GM18861 (cell line): ENCODE measurements at regions not wholly inside any gene's neighbourhood (a gene's known extent, or its start where the extent isn't known, plus 50 kb on each side); places are given as distances from the start of the nearest gene placed in this dataset.
"Not testable (repeated sequence)": the region's sequence is repeated elsewhere in the genome, so short reads cannot be mapped to it uniquely, and the experiment has no call there.

Experiments used
- ATAC-seq: cut with Tn5 transposase; IDR thresholded peaks from one replicate; pipeline ENCODE4 v1.9.1; 2021; ENCODE audit not compliant: unreplicated experiment

DNA sequence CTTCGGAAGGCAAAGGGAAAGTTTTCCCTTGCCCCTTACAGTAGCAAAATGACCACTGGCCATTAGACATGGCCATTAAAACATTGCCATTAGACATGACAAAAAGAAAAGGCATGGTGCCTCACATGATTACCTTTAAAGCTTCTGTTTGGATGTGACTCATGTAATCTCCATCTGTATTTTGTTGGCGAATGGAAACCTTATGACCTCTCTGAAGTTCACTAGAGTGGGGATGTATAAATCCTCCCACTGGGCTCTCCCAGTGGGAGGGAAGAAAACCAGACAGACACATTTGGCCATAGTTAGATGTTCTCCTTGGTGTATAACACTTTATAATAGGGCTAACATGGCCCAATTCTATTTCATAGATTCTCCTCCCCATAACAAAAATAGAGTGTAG lies 152.6 kb downstream of the MAGEB17 start:
- ATAC-seq: no peak

DNA sequence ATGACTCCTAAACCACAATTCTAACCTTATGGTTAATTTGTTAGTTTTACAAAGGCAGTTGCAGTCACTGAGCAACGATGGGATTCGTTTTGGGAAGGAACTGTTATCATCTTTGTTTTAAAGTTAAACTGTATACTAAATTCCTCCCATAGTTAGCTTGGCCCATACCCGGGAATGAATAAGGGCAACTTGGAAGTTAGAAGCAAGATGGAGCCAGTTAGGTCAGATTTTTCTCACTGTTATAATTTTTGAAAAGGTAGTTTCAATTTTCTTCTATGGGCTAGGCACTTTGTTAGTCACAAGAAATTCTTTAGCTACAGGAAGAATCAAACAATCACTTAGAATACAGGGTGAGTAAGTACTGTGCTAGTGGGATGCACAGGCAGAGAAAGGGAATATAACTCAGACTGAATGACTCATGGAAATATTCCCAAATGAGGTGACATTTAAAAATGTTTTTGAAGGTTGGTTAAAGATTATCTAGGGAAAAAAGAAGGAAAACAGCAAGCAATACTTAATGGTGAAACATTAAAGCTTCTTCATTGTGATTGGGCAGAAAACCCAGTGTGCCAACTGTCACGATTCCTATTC lies 153.6 kb downstream of the MAGEB17 start:
- ATAC-seq: no peak

- ATAC-seq: no peak
Measured at GRCh38 chrX:16333453-16333852, 166.2 kb downstream of the MAGEB17 start.

GRCh38 chrX:16335181-16335580 lies 167.9 kb downstream of the MAGEB17 start:
- ATAC-seq: no peak

DNA sequence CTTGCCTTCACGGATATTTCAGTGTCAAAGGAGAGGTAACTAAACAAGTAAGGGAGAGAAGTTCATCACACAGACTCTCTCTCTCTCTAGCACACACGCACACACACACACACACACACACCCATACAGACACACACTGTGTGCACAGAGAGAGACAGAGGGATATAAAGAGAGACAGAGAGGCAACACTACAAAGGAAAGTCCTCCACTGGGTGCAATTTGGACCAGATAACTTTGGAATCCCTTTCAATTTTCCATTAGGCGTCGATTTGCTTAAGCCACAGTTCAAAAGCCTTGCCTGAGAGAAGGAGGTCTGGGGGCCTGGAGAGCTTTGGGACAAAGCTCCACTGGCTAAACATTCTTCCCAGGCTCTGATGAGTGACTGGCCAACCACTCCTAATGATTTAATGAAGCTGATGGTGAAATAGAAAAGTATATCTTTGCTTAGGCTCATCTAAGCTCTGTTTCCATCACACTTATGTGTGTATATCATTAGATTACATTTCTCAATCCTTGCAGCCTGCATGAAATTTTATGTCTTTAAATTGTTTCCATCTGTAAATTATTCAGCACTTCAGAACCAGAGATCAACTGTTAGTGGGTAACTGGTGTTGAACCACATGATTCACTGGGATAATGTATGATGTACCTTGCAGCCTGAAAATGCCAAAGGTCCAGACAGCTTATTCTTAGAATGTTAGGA lies 180.8 kb downstream of the MAGEB17 start:
- no peak for ATAC-seq

- no peak for ATAC-seq
Measured at GRCh38 chrX:16357902-16358301, 190.6 kb downstream of the MAGEB17 start.

DNA sequence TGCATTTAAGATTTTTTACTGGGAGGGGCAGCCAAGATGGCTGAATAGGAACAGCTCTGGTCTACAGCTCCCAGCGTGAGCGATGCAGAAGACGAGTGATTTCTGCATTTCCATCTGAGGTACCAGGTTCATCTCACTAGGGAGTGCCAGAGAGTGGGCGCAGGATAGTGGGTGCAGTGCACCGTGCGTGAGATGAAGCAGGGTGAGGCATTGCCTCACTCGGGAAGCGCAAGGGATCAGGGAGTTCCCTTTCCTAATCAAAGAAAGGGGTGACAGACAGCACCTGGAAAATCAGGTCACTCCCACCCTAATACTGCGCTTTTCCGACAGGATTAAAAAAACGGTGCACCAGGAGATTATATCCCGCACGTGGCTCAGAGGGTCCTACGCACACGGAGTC lies 192.8 kb downstream of the MAGEB17 start:
- ATAC-seq: not testable (repeated sequence)

DNA sequence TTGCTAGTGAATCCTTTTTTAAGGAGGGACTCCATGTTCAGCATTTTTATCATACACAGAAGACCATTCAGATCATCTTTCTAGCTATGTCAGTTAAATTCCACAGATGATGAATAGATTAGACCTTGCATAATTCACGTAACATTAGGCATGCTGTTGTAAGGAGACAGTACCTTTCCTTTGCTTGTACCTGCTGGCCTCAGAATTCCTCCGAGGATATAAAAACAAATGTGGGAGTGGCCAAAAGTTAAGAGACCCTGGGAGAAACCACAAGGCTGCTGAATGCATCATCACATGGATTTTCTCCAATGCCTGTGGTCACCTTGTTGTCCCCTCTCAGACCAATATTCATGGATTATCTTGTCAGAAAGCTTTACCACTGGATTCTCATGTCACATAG lies 201.4 kb downstream of the MAGEB17 start:
- no peak for ATAC-seq

DNA sequence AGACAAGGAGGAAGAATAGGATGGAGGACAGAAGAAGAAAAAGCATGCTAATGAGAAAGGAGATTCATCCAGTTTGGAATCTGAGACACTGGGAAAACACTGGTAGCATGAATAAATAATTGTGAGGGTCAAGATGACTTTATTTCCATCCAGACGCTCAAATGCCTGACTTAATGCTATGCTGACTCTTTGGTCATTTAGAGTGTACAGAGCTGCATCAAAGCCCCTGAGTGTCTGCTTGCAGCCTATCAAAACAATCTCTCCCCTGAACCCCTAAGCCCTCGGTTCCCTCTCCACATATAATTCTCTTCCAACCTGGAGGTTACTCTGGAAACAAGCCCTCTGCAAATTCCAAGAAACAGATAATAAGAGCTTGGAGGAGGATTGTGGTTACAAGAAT lies 208.8 kb downstream of the MAGEB17 start:
- no peak for ATAC-seq

DNA sequence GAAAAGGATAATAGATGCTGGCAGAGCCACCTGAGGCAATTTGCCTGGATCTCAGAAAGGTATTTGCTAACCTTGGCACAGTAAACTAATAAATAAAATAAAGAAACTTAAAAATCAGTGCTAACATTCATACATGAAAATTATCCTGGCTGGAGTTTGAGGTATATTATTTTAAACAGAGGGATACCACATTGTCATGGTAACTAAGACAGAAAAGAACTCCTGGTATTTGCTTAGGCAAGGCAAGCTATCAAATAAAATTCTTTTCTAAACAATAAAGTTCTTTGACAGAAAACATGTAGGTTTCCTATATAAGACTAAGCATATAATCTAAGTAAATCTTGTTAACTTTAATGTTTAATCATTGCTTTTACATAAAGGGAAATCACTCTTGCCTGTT lies 218.8 kb downstream of the MAGEB17 start:
- ATAC-seq: no peak

DNA sequence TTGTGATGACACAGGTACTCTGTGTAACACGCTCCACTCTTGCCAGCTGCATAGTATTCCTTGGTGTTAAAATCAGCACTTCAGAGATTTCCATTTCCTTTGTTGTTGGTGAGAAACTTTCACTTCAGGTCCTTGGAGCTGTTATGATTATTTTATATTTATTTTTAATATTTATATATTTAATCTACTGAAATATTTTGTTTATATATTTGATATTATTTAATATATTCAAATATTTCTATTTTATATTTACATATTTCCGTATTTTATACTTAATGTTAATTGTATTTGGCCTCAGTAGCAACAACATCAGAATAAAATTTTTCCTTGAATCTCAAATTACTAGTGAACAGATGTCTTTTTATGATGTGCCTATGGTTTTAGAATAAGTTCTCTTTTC lies 225.3 kb downstream of the MAGEB17 start:
- no peak for ATAC-seq

DNA sequence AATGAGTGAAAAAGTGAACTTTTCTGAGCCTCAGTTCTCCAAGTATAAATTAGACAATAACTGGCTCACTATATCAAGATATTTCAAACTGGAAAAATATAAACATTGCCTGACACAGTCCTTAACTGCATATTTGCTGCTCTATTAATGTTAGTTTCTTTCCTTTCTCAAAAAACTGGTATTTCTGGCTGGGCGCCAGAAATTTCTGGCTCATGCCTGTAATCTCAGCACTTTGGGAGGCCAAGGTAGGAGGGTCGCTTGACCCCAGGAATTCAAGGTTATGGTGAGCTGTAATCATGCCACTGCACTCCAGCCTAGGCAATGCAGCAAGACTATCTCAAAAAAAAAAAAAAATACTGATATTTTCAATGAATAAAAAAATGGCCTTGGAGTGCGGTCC lies 227.0 kb downstream of the MAGEB17 start:
- ATAC-seq: no peak

GRCh38 chrX:16403808-16404207 lies 236.5 kb downstream of the MAGEB17 start:
- ATAC-seq: no peak

DNA sequence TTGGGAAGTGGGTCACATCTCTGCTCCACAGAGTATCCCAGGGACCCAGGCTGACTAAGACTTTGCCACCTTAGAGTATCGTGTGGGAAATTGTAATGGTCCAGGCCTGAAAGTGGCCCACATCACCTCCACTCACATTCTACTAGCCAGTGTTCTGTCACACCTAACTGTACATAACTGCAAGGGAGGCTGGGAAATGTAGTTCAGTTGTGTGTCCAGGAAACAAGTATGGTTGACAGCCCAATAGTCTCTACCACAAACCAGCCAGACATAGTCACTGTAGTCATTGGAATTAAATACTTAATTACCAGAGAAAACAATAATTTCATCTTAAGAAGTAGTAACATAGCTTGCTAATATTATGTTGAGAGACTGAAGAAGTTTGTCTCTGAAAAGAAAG lies 233.4 kb upstream of the S100G start:
- ATAC-seq: no peak

DNA sequence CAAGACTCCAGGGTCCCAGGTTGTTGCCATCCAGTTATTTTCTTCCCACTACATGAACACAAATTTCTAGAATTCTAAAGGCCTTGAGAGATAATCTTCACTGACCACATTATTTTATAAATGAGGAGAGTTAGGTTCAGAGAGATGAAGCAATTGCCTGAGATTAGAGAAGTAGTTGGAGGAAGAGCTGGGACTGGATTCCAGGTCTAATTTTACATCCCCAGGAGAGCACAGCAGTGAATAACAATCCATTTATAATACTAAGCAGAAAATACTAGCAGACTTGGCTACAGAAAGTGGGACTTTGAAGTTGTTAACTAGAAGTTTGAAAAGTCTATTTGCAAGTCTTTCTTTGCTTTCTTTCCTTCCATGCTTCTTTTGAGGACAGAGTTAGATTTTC lies 231.3 kb upstream of the S100G start:
- no peak for ATAC-seq

GRCh38 chrX:16427668-16428067 lies 222.3 kb upstream of the S100G start:
- no peak for ATAC-seq

DNA sequence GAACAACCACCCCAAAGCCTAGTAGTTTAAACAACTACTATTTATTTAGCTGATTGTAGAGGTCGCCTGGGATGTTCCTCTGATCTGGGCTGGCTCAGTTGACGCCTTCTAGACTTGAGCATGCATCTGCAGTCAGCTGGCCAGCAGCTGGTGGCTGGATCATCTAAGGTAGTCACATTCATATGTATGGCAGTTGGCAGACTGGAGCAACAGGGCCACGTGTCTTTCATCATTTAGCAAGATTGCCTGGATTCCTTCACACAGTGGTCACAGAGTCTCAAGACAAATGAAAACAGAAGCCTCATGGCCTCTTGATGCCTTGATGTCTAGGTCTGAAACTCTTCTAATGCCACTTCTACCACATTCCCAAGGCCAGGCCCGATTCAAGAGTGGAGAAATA lies 220.6 kb upstream of the S100G start:
- no peak for ATAC-seq

DNA sequence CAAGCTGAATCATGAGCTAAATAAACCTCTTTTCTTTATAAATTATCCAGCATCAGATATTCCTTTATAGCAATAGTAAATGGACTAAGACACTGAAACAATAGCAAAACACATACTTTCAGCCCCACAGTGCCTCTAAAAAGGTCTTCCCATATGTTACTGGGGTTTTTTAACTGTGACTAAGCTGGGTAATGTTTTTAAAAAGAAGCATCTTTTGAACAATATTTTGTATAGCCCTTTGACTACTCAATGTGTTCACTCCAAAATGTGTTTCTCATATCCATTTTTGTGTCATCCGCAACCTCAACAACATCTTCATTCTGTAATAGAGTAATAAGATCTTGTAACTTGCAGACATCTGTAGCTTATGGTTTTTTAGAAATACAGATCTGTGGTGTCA lies 218.7 kb upstream of the S100G start:
- no peak for ATAC-seq

- ATAC-seq: no peak
Measured at GRCh38 chrX:16433021-16433420, 216.9 kb upstream of the S100G start.

GRCh38 chrX:16435399-16435986 lies 214.5 kb upstream of the S100G start:
- no peak for ATAC-seq

DNA sequence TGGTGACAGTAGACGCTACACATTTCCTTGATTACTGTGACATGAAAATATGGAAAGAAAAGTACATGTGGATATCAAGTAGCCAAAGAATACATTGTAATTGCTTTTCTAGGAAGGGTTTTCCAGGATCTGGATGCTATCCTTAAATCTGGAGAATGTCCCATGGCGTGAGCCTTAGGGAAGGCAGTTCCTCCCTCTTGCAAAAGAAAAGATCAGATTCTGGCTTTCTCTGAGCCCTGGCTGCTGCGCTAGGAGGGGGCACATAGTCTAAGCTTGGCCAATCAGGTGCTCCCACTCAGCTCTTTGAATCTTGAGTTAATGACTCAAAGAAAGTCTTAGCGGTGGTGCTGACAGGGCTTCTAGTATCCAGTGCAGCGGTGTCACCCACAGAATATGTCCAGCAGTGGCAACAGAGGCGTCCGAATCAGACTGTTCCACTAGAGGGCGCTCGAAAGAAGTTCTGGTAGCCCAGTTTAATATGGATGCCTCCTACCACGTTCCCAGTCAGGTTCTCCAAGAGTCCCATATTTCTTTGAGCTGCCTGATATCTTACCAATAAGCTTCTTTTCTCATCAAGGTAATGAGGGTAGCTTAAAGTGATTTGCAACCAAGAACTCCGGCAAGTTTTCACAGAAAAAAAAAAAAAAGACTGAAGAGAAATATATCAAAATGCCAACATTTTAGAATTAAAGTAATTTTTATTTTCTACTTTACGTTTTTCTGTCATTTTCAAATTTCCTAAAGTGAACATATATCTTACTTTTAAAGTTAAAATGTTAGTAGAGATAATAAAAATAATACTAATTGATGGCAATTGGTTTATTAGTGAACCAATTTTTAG lies 213.4 kb upstream of the S100G start:
- ATAC-seq: no peak

- ATAC-seq: no peak
Measured at GRCh38 chrX:16440446-16440845, 209.5 kb upstream of the S100G start.
